CMK (cell line): ENCODE measurements at regions not wholly inside any gene's neighbourhood (a gene's known extent, or its start where the extent isn't known, plus 50 kb on each side); places are given as distances from the start of the nearest gene placed in this dataset.

ENCODE experiments used
- DNase-seq: peaks from one replicate; pipeline ENCODE4 v3.0.0-alpha.2; 2010; ENCODE audit warnings: low read depth

DNA sequence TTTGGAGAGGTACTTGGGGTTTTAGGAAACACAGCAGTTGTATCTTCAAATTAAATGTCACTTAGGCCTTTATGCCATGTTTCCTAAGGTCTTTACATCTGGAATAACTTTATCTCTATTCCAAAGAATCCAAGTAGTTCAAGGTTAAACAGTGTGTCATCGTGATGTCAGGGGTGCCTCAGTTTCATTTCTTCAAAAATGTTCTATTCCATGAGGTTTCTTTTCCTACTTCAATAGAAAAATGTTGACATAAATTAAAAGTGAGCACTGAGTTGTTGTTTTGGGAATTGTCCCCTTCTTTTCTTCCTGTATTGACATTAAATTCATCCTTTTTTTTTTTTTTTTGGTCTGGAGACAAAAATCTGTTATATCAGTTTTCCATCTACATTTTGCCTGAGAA lies 160.6 kb upstream of the C21orf91 start:
- DNase-seq, result no peak

GRCh38 chr21:17978895-17979294 lies 159.7 kb upstream of the C21orf91 start:
- DNase-seq, result no peak

DNA sequence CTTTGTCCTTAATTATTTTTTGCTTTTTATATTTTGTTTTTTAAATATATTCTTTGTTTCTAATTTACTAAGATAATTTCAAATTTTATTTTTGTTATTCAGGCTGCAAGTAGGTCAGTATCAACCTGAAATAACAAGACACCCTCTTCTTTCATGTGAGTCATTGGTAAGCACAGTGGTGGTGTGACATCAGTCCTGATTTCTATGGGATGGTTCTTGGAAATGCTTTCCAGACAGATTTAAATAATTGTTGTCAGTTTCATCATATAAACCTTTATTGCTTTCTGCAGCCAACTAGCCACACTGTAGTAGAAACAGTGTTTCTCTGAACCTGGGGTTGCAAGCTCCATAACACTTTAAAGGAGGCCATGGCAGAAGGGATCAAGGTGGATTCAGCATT lies 157.5 kb upstream of the C21orf91 start:
- DNase-seq, result no peak

DNA sequence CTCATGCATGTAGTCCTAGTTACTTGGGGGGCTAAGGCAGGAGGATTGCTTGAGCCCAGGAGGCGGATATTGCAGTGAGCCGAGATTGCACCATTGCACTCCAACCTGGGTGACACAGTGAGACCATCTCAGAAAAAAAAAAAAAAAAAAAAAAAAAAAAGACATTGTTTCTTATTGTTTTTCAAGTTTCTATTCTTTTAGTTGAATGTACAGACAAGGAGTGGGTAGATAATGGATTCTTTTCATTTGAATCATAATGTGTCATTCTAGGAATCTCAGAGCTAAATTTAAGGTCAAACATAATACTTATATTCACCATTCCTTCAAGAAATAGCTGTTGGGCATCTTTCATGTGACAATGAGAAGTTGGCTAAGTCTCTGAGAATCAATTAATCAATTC lies 157.0 kb upstream of the C21orf91 start:
- DNase-seq, result no peak

DNA sequence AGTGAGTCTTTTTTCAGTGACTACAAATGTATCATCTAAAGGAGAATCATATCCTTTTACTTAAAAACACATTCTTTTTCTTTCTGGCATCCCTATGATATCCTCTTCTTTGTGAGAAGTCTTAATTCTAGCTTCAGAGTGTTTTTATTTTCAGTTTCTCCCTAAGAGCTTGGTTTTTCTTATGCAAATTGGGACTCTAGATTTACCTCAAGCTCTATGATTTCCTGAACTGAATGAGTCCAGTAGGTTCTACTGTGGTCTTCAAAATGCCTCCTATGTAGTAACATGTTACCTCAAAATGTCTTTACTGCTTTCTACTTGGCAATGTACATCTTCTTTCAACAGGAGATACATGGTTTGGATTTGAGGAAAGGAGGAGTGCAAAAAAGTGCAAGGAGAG lies 148.2 kb upstream of the C21orf91 start:
- no peak for DNase-seq

GRCh38 chr21:17964716-17965115 lies 145.6 kb upstream of the C21orf91 start:
- DNase-seq, result no peak

DNA sequence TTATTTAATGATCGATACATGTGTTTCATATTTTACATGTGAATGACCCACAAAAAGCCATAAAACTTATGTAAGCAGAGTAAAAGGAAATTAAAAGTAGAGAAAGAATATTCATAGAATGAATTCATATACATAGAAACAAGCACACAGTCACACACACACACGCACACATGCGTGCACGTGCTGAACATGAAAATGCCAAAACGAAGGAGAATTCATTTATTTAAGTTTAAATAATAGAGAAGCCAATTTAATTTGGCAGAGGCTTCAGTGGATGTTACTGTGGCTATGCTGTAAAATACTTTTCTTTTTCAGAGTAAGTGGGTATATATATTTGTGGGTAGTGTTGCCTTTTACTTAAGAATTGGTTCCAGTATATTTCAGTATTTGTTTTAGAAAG lies 145.0 kb upstream of the C21orf91 start:
- no peak for DNase-seq

GRCh38 chr21:17950591-17950990 lies 131.4 kb upstream of the C21orf91 start:
- DNase-seq, result no peak

- no peak for DNase-seq
These were observed 130.3 kb upstream of the C21orf91 start for GRCh38 chr21:17949421-17949820.

- no peak for DNase-seq
These were observed 128.4 kb upstream of the C21orf91 start for GRCh38 chr21:17947531-17947930.

DNA sequence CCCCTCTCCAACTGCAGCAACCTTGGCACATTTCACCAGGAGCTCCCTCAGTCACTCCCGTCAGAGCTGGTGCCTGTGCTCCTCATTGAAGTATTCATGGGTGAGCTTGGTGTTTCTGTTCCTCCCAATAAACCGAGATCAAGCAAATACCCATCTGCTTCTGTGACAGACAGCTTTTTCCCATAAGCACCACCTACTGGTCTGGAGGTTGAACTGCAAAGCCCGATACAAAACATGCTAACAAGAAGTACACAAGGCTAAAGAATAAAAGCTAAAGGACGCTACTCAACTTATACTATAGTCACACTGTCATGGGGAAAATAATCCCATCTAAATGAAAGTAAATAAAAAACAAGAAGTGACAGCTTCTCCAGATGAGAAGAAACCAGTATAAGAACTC lies 111.9 kb upstream of the C21orf91 start:
- peak; percentile 35 for DNase-seq

GRCh38 chr21:17930093-17930492 lies 110.9 kb upstream of the C21orf91 start:
- DNase-seq, result no peak

GRCh38 chr21:17929510-17929909 lies 110.4 kb upstream of the C21orf91 start:
- no peak for DNase-seq

DNA sequence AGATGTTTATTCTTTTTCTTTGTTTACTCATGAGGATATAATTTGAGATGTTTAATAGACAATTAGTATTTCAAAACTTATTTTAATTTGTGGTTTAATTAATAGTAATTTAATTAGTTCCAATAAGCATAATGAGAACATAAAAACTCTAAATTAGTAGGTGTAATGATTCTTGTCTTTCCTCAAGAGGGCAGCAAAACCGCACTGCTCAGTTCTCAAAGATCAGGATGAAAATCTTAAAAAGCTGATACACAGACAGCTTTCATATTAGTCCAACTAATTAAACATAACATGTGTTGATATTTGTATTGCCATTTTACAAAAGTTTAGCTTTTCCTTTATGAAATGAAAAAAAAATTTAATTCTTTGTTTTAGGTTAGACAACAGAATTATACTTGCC lies 106.7 kb upstream of the C21orf91 start:
- DNase-seq, result peak; percentile 7

- DNase-seq, result peak; percentile 58
These were observed 105.9 kb upstream of the C21orf91 start for GRCh38 chr21:17925000-17925610.

DNA sequence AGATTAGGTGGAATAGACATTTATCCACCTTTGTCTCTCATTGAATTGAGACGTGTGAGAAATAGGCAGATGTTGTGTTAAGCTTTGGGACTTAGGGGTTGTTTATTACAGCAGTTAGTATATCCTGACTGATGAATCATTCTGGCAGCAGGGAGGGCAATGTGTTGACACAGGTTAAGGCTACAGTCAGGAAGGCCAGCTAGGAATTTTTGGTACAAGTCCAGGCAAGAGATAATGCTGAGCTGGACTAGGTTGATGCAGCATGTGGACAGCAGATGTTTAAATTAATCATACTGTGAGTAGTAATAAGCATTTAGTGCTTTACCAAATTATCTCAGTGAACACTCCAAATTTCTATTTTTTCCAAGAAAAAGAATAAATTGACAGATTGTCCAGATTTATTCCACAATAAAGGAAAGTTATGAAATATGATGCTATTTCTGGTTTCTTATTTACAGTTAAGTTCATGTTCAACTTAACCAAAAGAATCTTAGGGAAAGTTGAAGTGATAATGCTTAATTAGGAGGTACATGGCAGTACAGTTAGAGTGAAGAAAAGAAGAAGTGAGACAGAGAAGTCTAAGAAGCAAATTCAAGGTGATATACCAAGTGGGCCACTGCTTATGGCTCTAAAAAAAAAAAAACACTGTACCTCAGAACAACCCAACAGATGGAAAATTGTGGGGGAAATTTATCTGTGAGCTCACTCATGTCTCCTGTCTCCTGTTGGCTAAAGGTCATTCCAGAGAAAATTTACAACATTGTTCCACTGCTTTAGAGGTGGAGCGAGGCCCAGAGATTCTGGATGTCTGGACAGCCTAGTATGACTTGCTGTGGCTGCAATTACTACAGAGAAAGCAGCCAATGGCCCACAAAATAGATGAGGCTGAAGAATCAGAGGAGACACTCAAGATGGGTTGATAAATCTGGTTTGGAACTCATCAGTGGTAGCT lies 102.7 kb upstream of the C21orf91 start:
- DNase-seq, result no peak

DNA sequence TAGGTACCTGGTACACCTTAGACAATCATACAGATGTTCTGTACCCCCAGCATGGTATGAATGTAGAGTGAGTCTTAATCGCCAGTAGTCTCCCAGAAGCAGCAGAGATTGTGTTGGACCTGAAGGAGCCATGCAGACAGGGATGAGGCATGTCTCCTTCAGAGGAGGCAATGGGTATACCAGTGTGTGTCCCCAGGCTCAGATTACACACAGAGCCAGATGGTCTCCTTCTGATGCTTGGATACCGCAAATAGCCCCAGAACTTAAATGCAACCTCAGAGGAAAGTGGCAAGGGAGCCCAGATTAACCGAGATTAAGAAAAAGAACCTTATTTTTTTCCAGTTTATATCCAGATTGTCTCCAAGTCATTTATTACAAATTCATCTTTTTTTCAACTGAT lies 96.8 kb upstream of the C21orf91 start:
- DNase-seq, result no peak

- no peak for DNase-seq
These were observed 92.5 kb upstream of the C21orf91 start for GRCh38 chr21:17911628-17912027.

- DNase-seq, result no peak
These were observed 84.9 kb upstream of the C21orf91 start for GRCh38 chr21:17903929-17904639.

- DNase-seq, result no peak
These were observed 84.1 kb upstream of the C21orf91 start for GRCh38 chr21:17903029-17903806.

DNA sequence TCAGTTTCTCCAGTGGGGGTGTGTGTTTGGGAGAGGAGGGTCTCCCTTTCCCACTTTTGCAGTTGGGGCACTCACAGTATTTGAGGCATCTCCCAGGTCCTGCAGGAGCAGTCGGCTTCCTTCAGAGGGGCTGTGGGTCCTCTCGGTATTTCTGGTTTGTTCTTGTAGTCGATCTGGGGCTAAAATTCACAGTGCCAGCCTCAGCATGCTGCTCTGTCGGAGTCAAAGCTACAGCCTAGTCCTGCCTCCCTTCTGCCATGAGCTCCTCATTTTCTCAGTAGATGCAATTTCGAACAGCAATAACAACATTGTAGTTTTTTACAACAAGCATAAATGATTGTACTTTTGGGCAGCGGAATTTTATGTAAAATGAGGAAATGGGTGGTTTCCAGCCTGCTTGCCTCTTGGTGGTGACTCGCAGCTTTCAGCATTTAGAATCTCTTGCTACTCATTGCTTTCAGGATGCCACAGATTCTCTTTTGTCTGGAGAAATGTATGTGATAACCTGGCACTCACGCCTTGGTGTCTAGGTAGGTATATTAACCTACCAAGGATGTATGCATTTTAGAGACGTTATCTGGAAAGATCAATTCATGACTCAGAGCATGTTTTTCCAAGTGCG lies 82.4 kb upstream of the C21orf91 start:
- no peak for DNase-seq

DNA sequence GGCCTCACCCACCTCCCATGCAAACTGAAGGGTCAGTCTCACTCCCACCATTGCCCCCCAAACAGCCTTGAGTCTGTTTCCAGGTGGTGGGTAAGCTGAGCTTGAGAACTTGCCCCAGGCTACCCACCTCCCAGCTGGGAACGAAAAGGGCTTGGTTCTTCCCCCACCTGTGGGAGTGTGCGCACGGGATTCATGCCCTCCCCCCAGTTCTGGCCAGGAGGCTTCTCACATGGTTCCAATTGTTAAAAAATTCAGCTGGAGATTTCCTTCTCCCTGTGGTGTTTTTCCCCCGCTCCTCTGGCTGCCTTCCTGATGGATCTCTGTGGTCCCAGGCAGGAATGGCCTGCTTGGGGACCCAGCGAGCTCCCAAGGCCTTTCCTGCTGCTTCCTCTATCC lies 81.8 kb upstream of the C21orf91 start:
- DNase-seq, result no peak
